Fibroblast of skin of abdomen (primary cell): ENCODE measurements at regions not wholly inside any gene's neighbourhood (a gene's known extent, or its start where the extent isn't known, plus 50 kb on each side); places are given as distances from the start of the nearest gene placed in this dataset.

ENCODE experiments used
- DNase-seq: peaks from one replicate; pipeline ENCODE4 v3.0.0-alpha.2; 2013

GRCh38 chr2:117661619-117662018, 152.9 kb upstream of the DDX18 start:
- no peak for DNase-seq

- DNase-seq = no peak
Observed at GRCh38 chr2:117674172-117674571, 140.3 kb upstream of the DDX18 start.

- DNase-seq = no peak
Observed at GRCh38 chr2:117679952-117680351, 134.5 kb upstream of the DDX18 start.

- DNase-seq = no peak
Observed at GRCh38 chr2:117684919-117685318, 129.6 kb upstream of the DDX18 start.

- DNase-seq = no peak
Observed at GRCh38 chr2:117686699-117687098, 127.8 kb upstream of the DDX18 start.

- DNase-seq = no peak
Observed at GRCh38 chr2:117691595-117691994, 122.9 kb upstream of the DDX18 start.

- DNase-seq = no peak
Observed at GRCh38 chr2:117692001-117692763, 122.3 kb upstream of the DDX18 start.

GRCh38 chr2:117693154-117693553, 121.3 kb upstream of the DDX18 start:
- DNase-seq = no peak

- no peak for DNase-seq
Observed at GRCh38 chr2:117693651-117694050, 120.8 kb upstream of the DDX18 start.

- DNase-seq = no peak
Observed at GRCh38 chr2:117698287-117698686, 116.2 kb upstream of the DDX18 start.

- no peak for DNase-seq
Observed at GRCh38 chr2:117698819-117699218, 115.7 kb upstream of the DDX18 start.

- DNase-seq = no peak
Observed at GRCh38 chr2:117700471-117700870, 114.0 kb upstream of the DDX18 start.

GRCh38 chr2:117701365-117701764, 113.1 kb upstream of the DDX18 start:
- no peak for DNase-seq

GRCh38 chr2:117702098-117702497, 112.4 kb upstream of the DDX18 start:
- no peak for DNase-seq

- no peak for DNase-seq
Observed at GRCh38 chr2:117703858-117704257, 110.6 kb upstream of the DDX18 start.

GRCh38 chr2:117704818-117705217, 109.7 kb upstream of the DDX18 start:
- no peak for DNase-seq

GRCh38 chr2:117707874-117708273, 106.6 kb upstream of the DDX18 start:
- no peak for DNase-seq

- DNase-seq = no peak
Observed at GRCh38 chr2:117712684-117713083, 101.8 kb upstream of the DDX18 start.

GRCh38 chr2:117714110-117714509, 100.4 kb upstream of the DDX18 start:
- DNase-seq = no peak

GRCh38 chr2:117714745-117715417, 99.6 kb upstream of the DDX18 start:
- no peak for DNase-seq

GRCh38 chr2:117716505-117716904, 98.0 kb upstream of the DDX18 start:
- DNase-seq = no peak

- DNase-seq = no peak
Observed at GRCh38 chr2:117717072-117717471, 97.4 kb upstream of the DDX18 start.

GRCh38 chr2:117718048-117718447, 96.4 kb upstream of the DDX18 start:
- DNase-seq = no peak

- no peak for DNase-seq
Observed at GRCh38 chr2:117720765-117721164, 93.7 kb upstream of the DDX18 start.
